ENCODE measurements at regions not wholly inside any gene's neighbourhood (a gene's known extent, or its start where the extent isn't known, plus 50 kb on each side); places are given as distances from the start of the nearest gene placed in this dataset.

DNA sequence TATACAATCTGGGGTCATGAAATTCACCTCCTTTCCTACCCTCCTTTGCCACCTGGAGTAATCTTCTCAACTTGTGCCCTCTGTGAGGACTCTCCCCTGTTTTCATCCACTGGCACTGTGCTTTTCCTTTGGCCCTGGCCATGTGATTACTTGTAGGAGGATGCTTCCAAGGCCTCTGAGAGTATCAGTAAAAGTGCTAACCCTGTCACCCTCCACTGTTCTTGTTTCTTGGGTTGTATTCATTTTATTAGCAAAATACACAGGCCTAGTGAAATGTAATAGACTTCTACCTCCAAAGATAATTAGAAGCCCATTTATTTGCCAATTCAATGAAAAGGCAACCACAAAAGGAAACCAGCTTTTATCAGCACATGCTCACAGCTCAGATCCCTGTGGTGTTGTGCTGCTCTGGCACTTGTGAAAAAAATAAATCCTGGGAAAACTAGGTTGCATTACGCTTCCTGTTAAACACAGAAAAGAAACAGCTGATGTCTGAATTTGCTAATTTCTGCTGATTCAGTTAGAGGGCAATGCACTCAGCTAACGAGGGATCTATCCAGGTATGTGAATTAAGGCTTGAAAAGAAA lies 357.5 kb upstream of the ETAA1 start:
- TF ChIP-seq POLR2A (IDR thresholded peaks at IDR 0.05): no peak
- TF ChIP-seq, protein P1, sequence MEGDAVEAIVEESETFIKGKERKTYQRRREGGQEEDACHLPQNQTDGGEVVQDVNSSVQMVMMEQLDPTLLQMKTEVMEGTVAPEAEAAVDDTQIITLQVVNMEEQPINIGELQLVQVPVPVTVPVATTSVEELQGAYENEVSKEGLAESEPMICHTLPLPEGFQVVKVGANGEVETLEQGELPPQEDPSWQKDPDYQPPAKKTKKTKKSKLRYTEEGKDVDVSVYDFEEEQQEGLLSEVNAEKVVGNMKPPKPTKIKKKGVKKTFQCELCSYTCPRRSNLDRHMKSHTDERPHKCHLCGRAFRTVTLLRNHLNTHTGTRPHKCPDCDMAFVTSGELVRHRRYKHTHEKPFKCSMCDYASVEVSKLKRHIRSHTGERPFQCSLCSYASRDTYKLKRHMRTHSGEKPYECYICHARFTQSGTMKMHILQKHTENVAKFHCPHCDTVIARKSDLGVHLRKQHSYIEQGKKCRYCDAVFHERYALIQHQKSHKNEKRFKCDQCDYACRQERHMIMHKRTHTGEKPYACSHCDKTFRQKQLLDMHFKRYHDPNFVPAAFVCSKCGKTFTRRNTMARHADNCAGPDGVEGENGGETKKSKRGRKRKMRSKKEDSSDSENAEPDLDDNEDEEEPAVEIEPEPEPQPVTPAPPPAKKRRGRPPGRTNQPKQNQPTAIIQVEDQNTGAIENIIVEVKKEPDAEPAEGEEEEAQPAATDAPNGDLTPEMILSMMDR (IDR thresholded peaks at IDR 0.05): no peak

Measured in esophagus squamous epithelium (tissue), 4 donors.